ENCODE measurements at regions not wholly inside any gene's neighbourhood (a gene's known extent, or its start where the extent isn't known, plus 50 kb on each side); places are given as distances from the start of the nearest gene placed in this dataset.

GRCh38 chr5:74118071-74118470, 492.1 kb downstream of the ARHGEF28 start:
- Histone ChIP-seq H3K27ac (no peak overlapping the region), H3K9me3 (no peaks in the 10 kb centered on the region), H3K4me1 (no peaks in the 10 kb centered on the region), H3K27me3 (no peaks in the 10 kb centered on the region), H3K4me3 (no peak overlapping the region), H3K36me3 (no peaks in the 10 kb centered on the region)
- TF ChIP-seq POLR2A (IDR thresholded peaks at IDR 0.05): no peak
- no peak for TF ChIP-seq EP300 (IDR thresholded peaks at IDR 0.05)
- TF ChIP-seq CTCF (IDR thresholded peaks at IDR 0.05): no peak
- no peak for TF ChIP-seq POLR2AphosphoS5 (IDR thresholded peaks at IDR 0.05)
- WGBS: 51% methylated on average over 2 of the region's 2 CpGs
- no peak for DNase-seq (ENCODE audit: low spot score in 2 of 2)

GRCh38 chr5:74116984-74117383, 491.0 kb downstream of the ARHGEF28 start:
- H3K27ac ChIP-seq: no peak overlapping the region
- no peaks in the 10 kb centered on the region for H3K27me3 ChIP-seq
- H3K9me3 ChIP-seq: no peaks in the 10 kb centered on the region
- no peak overlapping the region for H3K4me3 ChIP-seq
- no peak for DNase-seq (ENCODE audit: low spot score in 2 of 2)
- WGBS: 83% methylated on average over 3 of the region's 3 CpGs
- TF ChIP-seq CTCF (IDR thresholded peaks at IDR 0.05) (no peak), POLR2AphosphoS5 (IDR thresholded peaks at IDR 0.05) (no peak), POLR2A (IDR thresholded peaks at IDR 0.05) (no peak), EP300 (IDR thresholded peaks at IDR 0.05) (no peak)
- no peaks in the 10 kb centered on the region for H3K36me3 ChIP-seq
- no peaks in the 10 kb centered on the region for H3K4me1 ChIP-seq

GRCh38 chr5:74116266-74116665, 490.3 kb downstream of the ARHGEF28 start:
- Histone ChIP-seq H3K36me3 (no peaks in the 10 kb centered on the region), H3K4me1 (no peaks in the 10 kb centered on the region), H3K27ac (no peak overlapping the region), H3K27me3 (no peaks in the 10 kb centered on the region), H3K4me3 (no peak overlapping the region), H3K9me3 (no peaks in the 10 kb centered on the region)
- WGBS: 94% methylated on average over 1 of the region's 1 CpG
- no peak for DNase-seq (ENCODE audit: low spot score in 2 of 2)
- TF ChIP-seq CTCF (IDR thresholded peaks at IDR 0.05) (no peak), EP300 (IDR thresholded peaks at IDR 0.05) (no peak), POLR2A (IDR thresholded peaks at IDR 0.05) (no peak), POLR2AphosphoS5 (IDR thresholded peaks at IDR 0.05) (no peak)

- H3K9me3 ChIP-seq: no peaks in the 10 kb centered on the region
- no peaks in the 10 kb centered on the region for H3K27me3 ChIP-seq
- H3K4me3 ChIP-seq: no peak overlapping the region
- no peaks in the 10 kb centered on the region for H3K36me3 ChIP-seq
- TF ChIP-seq POLR2A (IDR thresholded peaks at IDR 0.05) (no peak), CTCF (IDR thresholded peaks at IDR 0.05) (no peak), POLR2AphosphoS5 (IDR thresholded peaks at IDR 0.05) (no peak), EP300 (IDR thresholded peaks at IDR 0.05) (no peak)
- H3K27ac ChIP-seq: no peak overlapping the region
- no peak for DNase-seq (ENCODE audit: low spot score in 2 of 2)
- no peaks in the 10 kb centered on the region for H3K4me1 ChIP-seq
- 60% methylated on average over 2 of the region's 2 CpGs for WGBS
These were observed 487.9 kb downstream of the ARHGEF28 start for GRCh38 chr5:74113927-74114326.

GRCh38 chr5:74113196-74113540, 487.2 kb downstream of the ARHGEF28 start:
- Histone ChIP-seq H3K27ac (no peak overlapping the region), H3K36me3 (no peaks in the 10 kb centered on the region), H3K4me3 (no peak overlapping the region), H3K9me3 (no peaks in the 10 kb centered on the region), H3K27me3 (no peaks in the 10 kb centered on the region), H3K4me1 (no peaks in the 10 kb centered on the region)
- DNase-seq (ENCODE audit: low spot score in 2 of 2): no peak
- TF ChIP-seq EP300 (IDR thresholded peaks at IDR 0.05): no peak
- TF ChIP-seq CTCF (IDR thresholded peaks at IDR 0.05): no peak
- no peak for TF ChIP-seq POLR2AphosphoS5 (IDR thresholded peaks at IDR 0.05)
- no peak for TF ChIP-seq POLR2A (IDR thresholded peaks at IDR 0.05)
- 84% methylated on average over 1 of the region's 1 CpG for WGBS
